OCI-LY1 (cell line): ENCODE measurements at regions not wholly inside any gene's neighbourhood (a gene's known extent, or its start where the extent isn't known, plus 50 kb on each side); places are given as distances from the start of the nearest gene placed in this dataset.

ENCODE experiments used
- H2AFZ ChIP-seq: fragments of 200-600 bp; sonication (generic), shearing (Covaris generic); 2 replicates; pipeline ENCODE4 v1.6.0; 2014; ENCODE audit warnings: antibody characterized with exemption, mild to moderate bottlenecking, low read length
- H3F3A ChIP-seq: fragments of 200-600 bp; sonication (generic), shearing (Covaris generic); 2 replicates; pipeline ENCODE4 v1.6.0; 2014; ENCODE audit warnings: mild to moderate bottlenecking, antibody characterized with exemption, low read length, moderate library complexity; ENCODE audit not compliant: insufficient read depth
- H3K27ac ChIP-seq: fragments of 200-600 bp; sonication (generic); 2 replicates; pipeline ENCODE4 v1.5.1; 2014; ENCODE audit warnings: low read length, mixed run types, mild to moderate bottlenecking, low read depth; ENCODE audit not compliant: poor library complexity, severe bottlenecking
- H3K27me3 ChIP-seq: fragments of 200-600 bp; sonication (generic); 2 replicates; pipeline ENCODE4 v1.6.0; 2014; ENCODE audit warnings: antibody characterized with exemption, mild to moderate bottlenecking, low read length, moderate library complexity; ENCODE audit not compliant: insufficient read depth
- H3K36me3 ChIP-seq: fragments of 200-600 bp; sonication (generic); 2 replicates; pipeline ENCODE4 v1.6.1; 2014; ENCODE audit warnings: mild to moderate bottlenecking, antibody characterized with exemption, low read length, moderate library complexity, mixed read lengths; ENCODE audit not compliant: insufficient read depth
- H3K4me1 ChIP-seq: fragments of 200-600 bp; sonication (generic); 2 replicates; pipeline ENCODE4 v1.5.1; 2014; ENCODE audit warnings: mild to moderate bottlenecking, low read length, moderate library complexity; ENCODE audit not compliant: insufficient read depth, severe bottlenecking
- H3K4me2 ChIP-seq: fragments of 200-600 bp; sonication (generic), shearing (Covaris generic); 2 replicates; pipeline ENCODE4 v1.6.1; 2014; ENCODE audit warnings: low read length
- H3K4me3 ChIP-seq: fragments of 200-600 bp; sonication (generic); 2 replicates; pipeline ENCODE4 v1.5.1; 2014; ENCODE audit warnings: low read length, low read depth, mild to moderate bottlenecking, mixed read lengths; ENCODE audit not compliant: poor library complexity, severe bottlenecking
- H3K79me2 ChIP-seq: fragments of 200-600 bp; shearing (Covaris generic); 2 replicates; pipeline ENCODE4 v1.6.1; 2016; ENCODE audit warnings: mixed run types, low read length, mixed read lengths; ENCODE audit not compliant: insufficient read depth
- H3K9ac ChIP-seq: fragments of 200-600 bp; sonication (generic), shearing (Covaris generic); 2 replicates; pipeline ENCODE4 v1.6.1; 2014; ENCODE audit warnings: mild to moderate bottlenecking, low read length, mixed read lengths
- H3K9me2 ChIP-seq: fragments of 200-600 bp; sonication (generic), shearing (Covaris generic); 2 replicates; pipeline ENCODE4 v1.6.1; 2014; ENCODE audit warnings: low read depth, mild to moderate bottlenecking, low read length, mixed read lengths
- H3K9me3 ChIP-seq: fragments of 200-600 bp; shearing (Covaris generic); 2 replicates; pipeline ENCODE4 v1.6.1; 2014; ENCODE audit warnings: low read length, mixed read lengths
- H4K20me1 ChIP-seq: fragments of 200-600 bp; sonication (generic), shearing (Covaris generic); 2 replicates; pipeline ENCODE4 v1.6.0; 2016; ENCODE audit warnings: mild to moderate bottlenecking, low read length; ENCODE audit not compliant: insufficient read depth
- EZH2 ChIP-seq: fragments of 200-600 bp; sonication (generic), shearing (Covaris generic); IDR thresholded peaks from 2 replicates; pipeline ENCODE4 v1.8.0; 2017; ENCODE audit warnings: borderline replicate concordance, mixed run types, mild to moderate bottlenecking, antibody characterized with exemption, low read length, moderate library complexity, mixed read lengths
- TF ChIP-seq, protein P1 (sequence below): fragments of 200-600 bp; sonication (generic), shearing (Covaris generic); IDR thresholded peaks from 2 replicates; pipeline ENCODE4 v1.5.1; 2017; ENCODE audit warnings: mild to moderate bottlenecking, antibody characterized with exemption, low read length, moderate library complexity, mixed read lengths

DNA sequence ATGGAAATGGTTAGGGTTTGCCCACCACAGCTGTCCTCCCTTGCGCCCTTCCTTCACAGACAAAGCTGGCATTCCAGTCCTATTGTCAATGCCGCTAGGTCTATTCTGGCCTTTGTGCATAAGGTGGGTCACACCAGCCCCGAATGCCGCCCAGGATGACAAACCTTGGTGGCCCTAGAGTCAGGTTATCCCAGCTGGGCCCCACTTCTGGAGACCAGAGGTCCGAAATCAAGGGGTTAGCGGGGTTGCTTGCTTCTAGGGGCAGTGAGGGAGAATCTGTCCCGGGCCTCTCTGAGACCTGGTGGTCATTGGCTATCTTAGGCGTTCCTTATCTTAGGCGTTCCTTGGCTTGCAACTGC is 472.1 kb downstream of the SOX9 start:
- Histone ChIP-seq H3K9me3 (no peaks in the 10 kb centered on the region), H3K4me3 (no peak overlapping the region), H2AFZ (no peak overlapping the region), H3K27me3 (no peaks in the 10 kb centered on the region), H3K79me2 (no peaks in the 10 kb centered on the region), H3F3A (no peaks in the 10 kb centered on the region), H3K36me3 (no peaks in the 10 kb centered on the region), H3K9me2 (no peaks in the 10 kb centered on the region), H3K27ac (no peak overlapping the region), H4K20me1 (no peaks in the 10 kb centered on the region), H3K4me1 (no peaks in the 10 kb centered on the region), H3K9ac (no peak overlapping the region), H3K4me2 (no peak overlapping the region)
- TF ChIP-seq EZH2 = no peak
- TF ChIP-seq, protein P1, sequence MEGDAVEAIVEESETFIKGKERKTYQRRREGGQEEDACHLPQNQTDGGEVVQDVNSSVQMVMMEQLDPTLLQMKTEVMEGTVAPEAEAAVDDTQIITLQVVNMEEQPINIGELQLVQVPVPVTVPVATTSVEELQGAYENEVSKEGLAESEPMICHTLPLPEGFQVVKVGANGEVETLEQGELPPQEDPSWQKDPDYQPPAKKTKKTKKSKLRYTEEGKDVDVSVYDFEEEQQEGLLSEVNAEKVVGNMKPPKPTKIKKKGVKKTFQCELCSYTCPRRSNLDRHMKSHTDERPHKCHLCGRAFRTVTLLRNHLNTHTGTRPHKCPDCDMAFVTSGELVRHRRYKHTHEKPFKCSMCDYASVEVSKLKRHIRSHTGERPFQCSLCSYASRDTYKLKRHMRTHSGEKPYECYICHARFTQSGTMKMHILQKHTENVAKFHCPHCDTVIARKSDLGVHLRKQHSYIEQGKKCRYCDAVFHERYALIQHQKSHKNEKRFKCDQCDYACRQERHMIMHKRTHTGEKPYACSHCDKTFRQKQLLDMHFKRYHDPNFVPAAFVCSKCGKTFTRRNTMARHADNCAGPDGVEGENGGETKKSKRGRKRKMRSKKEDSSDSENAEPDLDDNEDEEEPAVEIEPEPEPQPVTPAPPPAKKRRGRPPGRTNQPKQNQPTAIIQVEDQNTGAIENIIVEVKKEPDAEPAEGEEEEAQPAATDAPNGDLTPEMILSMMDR = no peak

DNA sequence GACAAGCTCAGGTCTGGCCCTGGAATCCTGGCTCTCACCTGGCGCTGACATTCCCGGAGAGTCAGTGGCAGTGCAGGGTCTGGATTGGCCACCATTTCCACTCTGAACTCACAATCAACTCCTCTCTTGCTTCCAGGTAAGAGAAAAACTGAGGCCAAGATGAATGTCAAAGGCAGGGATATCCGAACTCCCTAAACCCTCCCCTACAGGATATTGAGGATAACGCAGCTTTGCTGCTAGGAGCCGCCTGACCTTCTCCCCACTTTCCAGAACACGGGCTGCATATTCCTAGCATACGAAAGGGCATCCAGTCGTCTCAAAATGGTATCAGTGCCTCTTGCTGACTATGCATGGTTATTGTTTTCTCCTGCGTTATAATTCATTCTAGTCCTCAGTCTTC is 473.4 kb downstream of the SOX9 start:
- no peaks in the 10 kb centered on the region for H3K27me3 ChIP-seq
- no peak for TF ChIP-seq EZH2
- TF ChIP-seq, protein P1 = no peak
- H2AFZ ChIP-seq = no peak overlapping the region
- H3F3A ChIP-seq = no peaks in the 10 kb centered on the region
- no peak overlapping the region for H3K4me3 ChIP-seq
- no peaks in the 10 kb centered on the region for H3K9me2 ChIP-seq
- H3K36me3 ChIP-seq = no peaks in the 10 kb centered on the region
- no peaks in the 10 kb centered on the region for H3K9me3 ChIP-seq
- H3K4me1 ChIP-seq = no peaks in the 10 kb centered on the region
- no peak overlapping the region for H3K27ac ChIP-seq
- no peaks in the 10 kb centered on the region for H4K20me1 ChIP-seq
- no peak overlapping the region for H3K4me2 ChIP-seq
- no peaks in the 10 kb centered on the region for H3K79me2 ChIP-seq
- no peak overlapping the region for H3K9ac ChIP-seq
